Testis (tissue), 2 donors: ENCODE measurements at regions not wholly inside any gene's neighbourhood (a gene's known extent, or its start where the extent isn't known, plus 50 kb on each side); places are given as distances from the start of the nearest gene placed in this dataset.

Experiments used
- DNase-seq: peaks from one replicate; pipeline ENCODE4 v3.0.0-alpha.2; 2019
- H3K27ac ChIP-seq, 2 donors: fragments of 200-600 bp; sonication (generic); one replicate each; pipeline ENCODE4 v1.5.1; 2019
- H3K27me3 ChIP-seq: fragments of 200-600 bp; sonication (generic); one replicate; pipeline ENCODE4 v1.5.1; 2019
- H3K36me3 ChIP-seq: fragments of 200-600 bp; sonication (generic); one replicate; pipeline ENCODE4 v1.5.1; 2017; ENCODE audit warnings: low read depth; ENCODE audit errors: missing control alignments
- H3K4me1 ChIP-seq: fragments of 200-600 bp; sonication (generic); one replicate; pipeline ENCODE4 v1.5.1; 2019
- H3K4me3 ChIP-seq, 2 donors: fragments of 200-600 bp; sonication (generic); one replicate each; pipeline ENCODE4 v1.5.1; 2017 to 2019
- H3K9me3 ChIP-seq: fragments of 200-600 bp; sonication (generic); one replicate; pipeline ENCODE4 v1.5.1; 2017
- CTCF ChIP-seq, 3 experiments: fragments of 450-650 bp in 2 of 3; fragments of 200-600 bp in 1 of 3; sonication (generic) in 1 of 3; IDR thresholded peaks; one replicate each; pipeline ENCODE4 v1.5.1; 2016 to 2019; ENCODE audit warnings: antibody characterized with exemption in 3 of 3, mild to moderate bottlenecking in 2 of 3, moderate library complexity in 1 of 3
- POLR2A ChIP-seq: fragments of 450-650 bp; IDR thresholded peaks from one replicate; pipeline ENCODE4 v1.6.1; 2017; ENCODE audit warnings: antibody characterized with exemption, mild to moderate bottlenecking, moderate library complexity
- WGBS, 2 donors: methylation state at CpG; one replicate each; pipeline ENCODE4 v1.1.5; 2018; 5-methylcytosine and 5-hydroxymethylcytosine counted together
- intact Hi-C: fragments of 100-400 bp; cut with DNase I; formaldehyde crosslinking; loops from one replicate; pipeline ENCODE4 v1.15.1; 2023; ENCODE audit warnings: low total_unique reads

GRCh38 chr5:1748271-1748670 is 51.4 kb downstream of the MRPL36 start:
- H3K4me1 ChIP-seq: no peaks in the 10 kb centered on the region
- TF ChIP-seq POLR2A: no peak
- no peak for TF ChIP-seq CTCF (IDR thresholded peaks at IDR 0.05)
- no peaks in the 10 kb centered on the region for H3K9me3 ChIP-seq
- no peak overlapping the region for H3K4me3 ChIP-seq
- no peaks in the 10 kb centered on the region for H3K36me3 ChIP-seq
- H3K27ac ChIP-seq: no peak overlapping the region
- no peak for DNase-seq
- H3K27me3 ChIP-seq: no peaks in the 10 kb centered on the region
- intact Hi-C loops: no loop called here
- 47 to 54% methylated on average over 12 of the region's 12 CpGs for WGBS, 2 donors

DNA sequence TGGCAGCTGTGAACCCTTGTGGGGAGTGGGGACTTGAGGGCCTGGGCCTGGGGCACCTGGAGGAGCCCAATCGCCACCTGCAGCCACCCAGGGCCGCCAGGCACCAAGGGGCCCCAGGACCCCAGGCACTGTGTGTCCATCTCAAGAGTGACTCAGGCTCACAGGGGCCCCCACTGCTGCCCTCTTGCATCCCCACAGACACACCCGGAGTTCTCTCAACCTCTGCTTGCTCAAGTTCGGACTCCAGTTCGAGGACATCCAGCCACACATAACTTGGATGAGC is 51.9 kb downstream of the MRPL36 start:
- H3K27me3 ChIP-seq: no peaks in the 10 kb centered on the region
- no peaks in the 10 kb centered on the region for H3K36me3 ChIP-seq
- DNase-seq: no peak
- no peak overlapping the region for H3K4me3 ChIP-seq
- WGBS, 2 donors: 73 to 82% methylated on average over 5 of the region's 5 CpGs
- intact Hi-C loops: no loop called here
- no peaks in the 10 kb centered on the region for H3K9me3 ChIP-seq
- H3K27ac ChIP-seq: no peak overlapping the region
- no peaks in the 10 kb centered on the region for H3K4me1 ChIP-seq
- TF ChIP-seq CTCF (IDR thresholded peaks at IDR 0.05): no peak
- no peak for TF ChIP-seq POLR2A

GRCh38 chr5:1747079-1747802 is 52.4 kb downstream of the MRPL36 start:
- no peak for DNase-seq
- no peaks in the 10 kb centered on the region for H3K36me3 ChIP-seq
- H3K27ac ChIP-seq: no peak overlapping the region
- H3K4me3 ChIP-seq: peak overlapping the region; percentile 52 to 64
- intact Hi-C loops: no loop called here
- TF ChIP-seq POLR2A (no peak), CTCF (IDR thresholded peaks at IDR 0.05) (no peak)
- H3K4me1 ChIP-seq: no peaks in the 10 kb centered on the region
- H3K9me3 ChIP-seq: no peaks in the 10 kb centered on the region
- WGBS, 2 donors: 59 to 63% methylated on average over 22 to 24 of the region's 24 CpGs
- H3K27me3 ChIP-seq: no peaks in the 10 kb centered on the region

DNA sequence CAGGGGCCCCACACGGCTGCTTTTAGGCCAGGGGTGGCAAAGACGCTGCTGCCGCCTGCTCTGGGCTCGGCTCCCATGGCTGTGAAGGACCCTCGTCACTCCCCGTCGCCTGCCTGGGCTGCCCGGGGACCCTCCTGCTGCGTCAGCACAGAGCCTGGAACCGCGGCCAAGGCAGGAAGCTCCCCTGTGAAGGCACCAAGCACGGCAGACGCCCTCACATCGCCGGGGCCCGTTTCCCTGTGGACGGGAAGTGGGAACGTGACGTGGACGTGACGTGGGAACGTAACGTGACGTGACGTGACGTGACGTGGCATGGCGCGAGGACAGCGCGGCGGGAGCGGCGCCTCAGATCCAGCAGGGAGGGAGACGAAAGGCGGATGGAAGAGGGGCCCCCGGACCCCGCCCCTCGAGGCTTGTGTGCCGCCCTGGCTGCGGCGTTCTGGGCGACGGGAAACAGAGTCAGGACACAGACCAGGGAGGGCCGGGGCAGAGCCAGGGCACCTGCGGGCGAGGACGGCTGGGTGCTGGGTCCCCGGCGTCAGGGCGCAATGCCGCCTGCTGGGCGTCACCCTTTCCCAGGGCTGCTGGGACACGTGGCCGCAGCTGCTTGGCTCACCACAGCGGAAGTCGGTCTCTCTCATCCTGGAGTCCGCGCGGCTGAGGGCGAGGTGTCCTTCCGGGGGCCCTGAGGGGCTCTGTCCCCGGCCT is 53.1 kb downstream of the MRPL36 start:
- no peaks in the 10 kb centered on the region for H3K4me1 ChIP-seq

More for the DNA sequence above, 53.1 kb downstream of the MRPL36 start:
- WGBS, 2 donors: 78 to 81% methylated on average over 23 to 63 of the region's 63 CpGs
- Histone ChIP-seq H3K36me3 (no peaks in the 10 kb centered on the region), H3K27ac (no peak overlapping the region), H3K4me3 (peak overlapping the region; percentile 52 to 64), H3K9me3 (no peaks in the 10 kb centered on the region), H3K27me3 (no peaks in the 10 kb centered on the region)
- DNase-seq: peak; percentile 83
- no peak for TF ChIP-seq CTCF (IDR thresholded peaks at IDR 0.05)
- TF ChIP-seq POLR2A: no peak
- intact Hi-C loops: no loop called here
